GM12878 (cell line): ENCODE measurements at regions not wholly inside any gene's neighbourhood (a gene's known extent, or its start where the extent isn't known, plus 50 kb on each side); places are given as distances from the start of the nearest gene placed in this dataset.

Source experiments
- EED ChIP-seq: sonication (generic); IDR thresholded peaks from 2 replicates; pipeline ENCODE4 v1.6.1; 2016; ENCODE audit warnings: antibody characterized with exemption, low read depth
- FOXM1 ChIP-seq: IDR thresholded peaks from 2 replicates; pipeline ENCODE4 v1.6.1; 2012; ENCODE audit warnings: low read depth, mild to moderate bottlenecking, inconsistent platforms, low read length, moderate library complexity
- GABPA ChIP-seq: IDR thresholded peaks from 2 replicates; pipeline ENCODE4 v1.6.1; 2014; ENCODE audit warnings: antibody characterized with exemption, low read depth, mild to moderate bottlenecking, inconsistent platforms
- IKZF2 ChIP-seq, 2 experiments: fragments of 450-650 bp; IDR thresholded peaks; 2 replicates each; pipeline ENCODE4 v1.6.1; 2017; ENCODE audit warnings: mild to moderate bottlenecking in 2 of 2, moderate library complexity in 2 of 2
- NR2F1 ChIP-seq: fragments of 450-650 bp; conservative IDR thresholded peaks from 2 replicates; pipeline ENCODE4 v1.6.1; 2017; ENCODE audit warnings: mild to moderate bottlenecking
- PAX5 ChIP-seq: IDR thresholded peaks from 2 replicates; pipeline ENCODE4 v1.6.1; 2011; ENCODE audit warnings: low read depth, low read length, borderline replicate concordance
- RELB ChIP-seq: fragments of 450-650 bp; IDR thresholded peaks from 2 replicates; pipeline ENCODE4 v1.6.1; 2017; ENCODE audit warnings: low read depth, mild to moderate bottlenecking, moderate library complexity
- SP1 ChIP-seq: IDR thresholded peaks from one replicate; pipeline ENCODE4 v1.6.1; 2011; ENCODE audit warnings: low read depth, low read length
- SREBF2 ChIP-seq: IDR thresholded peaks from 2 replicates; pipeline ENCODE4 v1.6.1; 2012; ENCODE audit warnings: mild to moderate bottlenecking, low read length
- SRF ChIP-seq, 2 experiments: IDR thresholded peaks; 2 replicates each; pipeline ENCODE4 v1.6.1; 2011; ENCODE audit warnings: low read depth in 2 of 2, low read length in 2 of 2, mild to moderate bottlenecking in 1 of 2, moderate library complexity in 1 of 2
- STAT1 ChIP-seq: fragments of 450-650 bp; conservative IDR thresholded peaks from 2 replicates; pipeline ENCODE4 v1.6.1; 2014; ENCODE audit warnings: antibody characterized with exemption, mild to moderate bottlenecking
- TCF12 ChIP-seq: IDR thresholded peaks from 2 replicates; pipeline ENCODE4 v1.6.1; 2011; ENCODE audit warnings: low read depth, mild to moderate bottlenecking, low read length
- TCF7 ChIP-seq: IDR thresholded peaks from 2 replicates; pipeline ENCODE4 v1.6.1; 2014; ENCODE audit warnings: antibody characterized with exemption, borderline replicate concordance
- YBX1 ChIP-seq: fragments of 450-650 bp; IDR thresholded peaks from 2 replicates; pipeline ENCODE4 v1.6.1; 2016; ENCODE audit warnings: antibody characterized with exemption
- YY1 ChIP-seq: IDR thresholded peaks from 2 replicates; pipeline ENCODE4 v1.6.1; 2011; ENCODE audit warnings: low read depth, mild to moderate bottlenecking, low read length
- ZBED1 ChIP-seq: IDR thresholded peaks from 2 replicates; pipeline ENCODE4 v1.6.1; 2016; ENCODE audit warnings: borderline replicate concordance
- ZNF207 ChIP-seq: fragments of 450-650 bp; IDR thresholded peaks from 2 replicates; pipeline ENCODE4 v1.6.1; 2014; ENCODE audit warnings: antibody characterized with exemption, mild to moderate bottlenecking, borderline replicate concordance
- ZNF592 ChIP-seq: fragments of 450-650 bp; IDR thresholded peaks from 2 replicates; pipeline ENCODE4 v1.6.1; 2017; ENCODE audit warnings: mild to moderate bottlenecking, moderate library complexity

- TF ChIP-seq ZNF592: no peak
- no peak for TF ChIP-seq SREBF2
- peak; percentile 97 for TF ChIP-seq TCF7
- TF ChIP-seq PAX5: peak; percentile 58; the same call in 1 of the 2 replicates
- no peak for TF ChIP-seq SP1
- no peak for TF ChIP-seq ZNF207
- peak; percentile 40; the same call in 1 of the 2 replicates for TF ChIP-seq ZBED1
- TF ChIP-seq TCF12: peak; percentile 50; the same call in 1 of the 2 replicates
- TF ChIP-seq YBX1: no peak
- TF ChIP-seq IKZF2 (IDR thresholded peaks at IDR 0.05): 0 out of 4 replicates have a peak, but pooled peaks have one; percentile 8 to 39
- TF ChIP-seq FOXM1: peak; percentile 89; the same call in 1 of the 2 replicates
- TF ChIP-seq YY1: peak; percentile 45; the same call in 1 of the 2 replicates
- peak; percentile 84 for TF ChIP-seq EED
- TF ChIP-seq NR2F1: peak; percentile 81
- 0 out of 2 replicates have a peak, but pooled peaks have one; percentile 33 for TF ChIP-seq GABPA
- TF ChIP-seq SRF (IDR thresholded peaks at IDR 0.05; ENCODE audit: low read depth in 2 of 2, low read length in 2 of 2): 0 out of 4 replicates have a peak, but pooled peaks of 1 of the 2 experiments have one; percentile 38
- TF ChIP-seq RELB: no peak
- no peak for TF ChIP-seq STAT1
- TF ChIP-seq, all 136 proteins: peak for 36
Observed at GRCh38 chr5:89297066-89297465, 414.1 kb upstream of the MEF2C start (continued).
